Activated T-cell treated with anti-CD3 and anti-CD28 coated beads for 48 hours (primary cell): ENCODE measurements at regions not wholly inside any gene's neighbourhood (a gene's known extent, or its start where the extent isn't known, plus 50 kb on each side); places are given as distances from the start of the nearest gene placed in this dataset.

ENCODE experiments used
- DNase-seq: peaks from one replicate; pipeline ENCODE4 v3.0.0-alpha.2; 2020; ENCODE audit warnings: low read depth

GRCh38 chr13:34320084-34320483, 502.1 kb downstream of the RFC3 start:
- DNase-seq, result no peak

GRCh38 chr13:34322014-34322742, 504.2 kb downstream of the RFC3 start:
- DNase-seq, result no peak

- no peak for DNase-seq
Measured at GRCh38 chr13:34322743-34323074, 504.8 kb downstream of the RFC3 start.

GRCh38 chr13:34335014-34336007, 517.4 kb downstream of the RFC3 start:
- DNase-seq, result no peak

- DNase-seq, result no peak
Measured at GRCh38 chr13:34338102-34338501, 520.2 kb downstream of the RFC3 start.

GRCh38 chr13:34340534-34340933, 522.6 kb downstream of the RFC3 start:
- no peak for DNase-seq

GRCh38 chr13:34343413-34343940, 525.5 kb downstream of the RFC3 start:
- no peak for DNase-seq

- no peak for DNase-seq
Measured at GRCh38 chr13:34344816-34345215, 526.9 kb downstream of the RFC3 start.

- DNase-seq, result no peak
Measured at GRCh38 chr13:34345258-34345965, 527.5 kb downstream of the RFC3 start.

GRCh38 chr13:34346626-34347025, 528.7 kb downstream of the RFC3 start:
- no peak for DNase-seq

- DNase-seq, result no peak
Measured at GRCh38 chr13:34347784-34348573, 530.0 kb downstream of the RFC3 start.

- DNase-seq, result no peak
Measured at GRCh38 chr13:34349091-34349722, 531.3 kb downstream of the RFC3 start.

- DNase-seq, result no peak
Measured at GRCh38 chr13:34350671-34351070, 532.7 kb downstream of the RFC3 start.

- DNase-seq, result no peak
Measured at GRCh38 chr13:34351134-34351533, 533.2 kb downstream of the RFC3 start.

GRCh38 chr13:34352958-34353357, 535.0 kb downstream of the RFC3 start:
- DNase-seq, result no peak

- DNase-seq, result no peak
Measured at GRCh38 chr13:34356686-34357434, 538.9 kb downstream of the RFC3 start.

- no peak for DNase-seq
Measured at GRCh38 chr13:34357435-34358232, 539.7 kb downstream of the RFC3 start.

- DNase-seq, result no peak
Measured at GRCh38 chr13:34358811-34359513, 541.0 kb downstream of the RFC3 start.

- no peak for DNase-seq
Measured at GRCh38 chr13:34360702-34361101, 542.8 kb downstream of the RFC3 start.
